ENCODE measurements at regions not wholly inside any gene's neighbourhood (a gene's known extent, or its start where the extent isn't known, plus 50 kb on each side); places are given as distances from the start of the nearest gene placed in this dataset.
A peak's percentile ranks its signal among the peaks of the same experiment; 100 is the strongest.

GRCh38 chr1:38133756-38134155 is 87.2 kb upstream of the POU3F1 start:
- DNase-seq (ENCODE audit: low spot score), result no peak

GRCh38 chr1:38133304-38133703 is 86.7 kb upstream of the POU3F1 start:
- DNase-seq (ENCODE audit: low spot score), result no peak

GRCh38 chr1:38132681-38133080 is 86.1 kb upstream of the POU3F1 start:
- DNase-seq (ENCODE audit: low spot score), result no peak

GRCh38 chr1:38131024-38131585 is 84.5 kb upstream of the POU3F1 start:
- no peak for DNase-seq (ENCODE audit: low spot score)

GRCh38 chr1:38129971-38130370 is 83.4 kb upstream of the POU3F1 start:
- no peak for DNase-seq (ENCODE audit: low spot score)

- DNase-seq (ENCODE audit: low spot score), result no peak
These were observed 82.9 kb upstream of the POU3F1 start for GRCh38 chr1:38129473-38129872.

GRCh38 chr1:38128926-38129453 is 82.4 kb upstream of the POU3F1 start:
- no peak for DNase-seq (ENCODE audit: low spot score)

GRCh38 chr1:38128511-38128910 is 81.9 kb upstream of the POU3F1 start:
- no peak for DNase-seq (ENCODE audit: low spot score)

GRCh38 chr1:38127428-38127827 is 80.8 kb upstream of the POU3F1 start:
- DNase-seq (ENCODE audit: low spot score), result peak; percentile 25

GRCh38 chr1:38126970-38127369 is 80.4 kb upstream of the POU3F1 start:
- no peak for DNase-seq (ENCODE audit: low spot score)

- DNase-seq (ENCODE audit: low spot score), result no peak
These were observed 79.4 kb upstream of the POU3F1 start for GRCh38 chr1:38125837-38126520.

GRCh38 chr1:38125016-38125415 is 78.4 kb upstream of the POU3F1 start:
- DNase-seq (ENCODE audit: low spot score), result no peak

GRCh38 chr1:38123356-38124135 is 77.0 kb upstream of the POU3F1 start:
- DNase-seq (ENCODE audit: low spot score), result peak; percentile 52

GRCh38 chr1:38121231-38121680 is 74.7 kb upstream of the POU3F1 start:
- DNase-seq (ENCODE audit: low spot score), result no peak

GRCh38 chr1:38120552-38121230 is 74.1 kb upstream of the POU3F1 start:
- no peak for DNase-seq (ENCODE audit: low spot score)

GRCh38 chr1:38118976-38119375 is 72.4 kb upstream of the POU3F1 start:
- DNase-seq (ENCODE audit: low spot score), result no peak

GRCh38 chr1:38117444-38117887 is 70.9 kb upstream of the POU3F1 start:
- DNase-seq (ENCODE audit: low spot score), result no peak

GRCh38 chr1:38115682-38116202 is 69.1 kb upstream of the POU3F1 start:
- no peak for DNase-seq (ENCODE audit: low spot score)

GRCh38 chr1:38115226-38115625 is 68.6 kb upstream of the POU3F1 start:
- no peak for DNase-seq (ENCODE audit: low spot score)

GRCh38 chr1:38114241-38115026 is 67.8 kb upstream of the POU3F1 start:
- peak; percentile 74 for DNase-seq (ENCODE audit: low spot score)

GRCh38 chr1:38113159-38113666 is 66.6 kb upstream of the POU3F1 start:
- no peak for DNase-seq (ENCODE audit: low spot score)
